ENCODE measurements at regions not wholly inside any gene's neighbourhood (a gene's known extent, or its start where the extent isn't known, plus 50 kb on each side); places are given as distances from the start of the nearest gene placed in this dataset.

GRCh38 chr5:112576298-112576925 is 157.3 kb upstream of the EPB41L4A start:
- TF ChIP-seq CTCF (IDR thresholded peaks at IDR 0.05) = no peak
- no peak for TF ChIP-seq POLR2A (IDR thresholded peaks at IDR 0.05)
- TF ChIP-seq POLR2AphosphoS5 (IDR thresholded peaks at IDR 0.05) = no peak

Measured in prostate gland (tissue), 2 donors.